Adrenal gland (tissue), 9 donors: ENCODE measurements at regions not wholly inside any gene's neighbourhood (a gene's known extent, or its start where the extent isn't known, plus 50 kb on each side); places are given as distances from the start of the nearest gene placed in this dataset.

ENCODE experiments used
- DNase-seq, 7 donors: peaks; one replicate each; pipeline ENCODE4 v3.0.0-alpha.2; 2019 to 2020
- H3K27ac ChIP-seq, 5 donors: fragments of 200-600 bp; sonication (generic) in 4 of 5; 1 replicate in 3 of 5; 2 replicates in 2 of 5; pipeline versions ENCODE4 v1.5.1 to v1.8.0; 2016 to 2020; ENCODE audit warnings: mild to moderate bottlenecking in 1 of 5
- H3K27me3 ChIP-seq: fragments of 200-600 bp; 2 replicates; pipeline ENCODE4 v1.8.0; 2021
- H3K36me3 ChIP-seq, 2 donors: fragments of 200-600 bp; replicated peaks in 1 of 2; 1 replicate in 1 of 2; 2 replicates in 1 of 2; pipeline versions ENCODE4 v1.5.1 to v1.8.0; 2018 to 2022
- H3K4me1 ChIP-seq, 2 donors: fragments of 200-600 bp; replicated peaks in 1 of 2; 1 replicate in 1 of 2; 2 replicates in 1 of 2; pipeline versions ENCODE4 v1.5.1 to v1.8.0; 2018 to 2021
- H3K4me3 ChIP-seq, 4 donors: fragments of 200-600 bp; sonication (generic) in 3 of 4; one replicate each; pipeline ENCODE4 v1.5.1; 2016 to 2018
- H3K9me3 ChIP-seq, 3 donors: fragments of 200-600 bp; sonication (generic) in 1 of 3; replicated peaks in 1 of 3; 1 replicate in 2 of 3; 2 replicates in 1 of 3; pipeline versions ENCODE4 v1.5.1 to v1.8.0; 2016 to 2021
- POLR2A ChIP-seq, 2 donors: fragments of 450-650 bp; IDR thresholded peaks; one replicate each; pipeline ENCODE4 v1.6.1; 2017; ENCODE audit warnings: antibody characterized with exemption in 2 of 2, mild to moderate bottlenecking in 2 of 2, moderate library complexity in 1 of 2
- WGBS, 4 donors: extraction: QIAGEN DNeasy Blood & Tissue Kit in 2 of 4; methylation state at CpG; one replicate each; pipeline versions ENCODE4 v1.1.5 to v1.1.7; 2013 to 2017; 5-methylcytosine and 5-hydroxymethylcytosine counted together
- intact Hi-C, 2 donors: fragments of 100-400 bp; cut with DNase I; formaldehyde crosslinking; loops; one replicate each; pipeline versions ENCODE4 v1.14.1 to v1.15.0; 2022 to 2023
- TF ChIP-seq, protein P1 (sequence below), 6 experiments: fragments of 450-650 bp in 4 of 6; fragments of 200-600 bp in 2 of 6; sonication (generic) in 1 of 6; IDR thresholded peaks; 1 replicate in 5 of 6; 2 replicates in 1 of 6; pipeline versions ENCODE4 v1.5.1 to v1.8.0; 2016 to 2021; ENCODE audit warnings: antibody characterized with exemption in 6 of 6, mild to moderate bottlenecking in 2 of 6, moderate library complexity in 1 of 6
- donor health status: healthy with polysubstance abuse.
- donor health status: Bipolar disorder and iron deficiency.
- donor health status: DM: yes; HTN: yes; CAD: no.
- donor health status: DM: no; HTN: no; CAD: no.
- donor health status: DM: no; HTN: no; CAD: no.

DNA sequence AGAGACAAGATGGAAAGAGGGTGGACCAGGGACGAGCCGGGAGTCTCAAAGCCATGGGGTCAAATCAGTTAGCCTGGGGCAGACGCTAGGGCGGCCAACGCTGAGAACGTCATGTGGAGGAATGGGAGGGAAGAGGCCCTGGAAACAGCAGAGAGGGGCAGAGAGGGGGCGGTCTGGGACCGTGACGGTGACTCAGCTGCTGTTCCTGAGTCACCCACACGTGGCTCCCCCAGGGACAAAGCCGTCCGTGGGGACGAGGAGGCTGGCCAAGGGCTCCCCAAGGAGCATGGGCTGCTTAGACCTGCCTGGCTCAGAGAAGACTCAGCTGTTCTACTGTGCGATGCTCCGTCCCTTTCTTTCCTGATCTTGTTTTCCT, 108.4 kb upstream of the LRPAP1 start:
- Histone ChIP-seq H3K4me3 (no peak overlapping the region), H3K4me1 (no peaks in the 10 kb centered on the region), H3K27ac (no peak overlapping the region), H3K27me3 (no peaks in the 10 kb centered on the region), H3K36me3 (no peaks in the 10 kb centered on the region), H3K9me3 (no peaks in the 10 kb centered on the region)
- TF ChIP-seq, protein P1, sequence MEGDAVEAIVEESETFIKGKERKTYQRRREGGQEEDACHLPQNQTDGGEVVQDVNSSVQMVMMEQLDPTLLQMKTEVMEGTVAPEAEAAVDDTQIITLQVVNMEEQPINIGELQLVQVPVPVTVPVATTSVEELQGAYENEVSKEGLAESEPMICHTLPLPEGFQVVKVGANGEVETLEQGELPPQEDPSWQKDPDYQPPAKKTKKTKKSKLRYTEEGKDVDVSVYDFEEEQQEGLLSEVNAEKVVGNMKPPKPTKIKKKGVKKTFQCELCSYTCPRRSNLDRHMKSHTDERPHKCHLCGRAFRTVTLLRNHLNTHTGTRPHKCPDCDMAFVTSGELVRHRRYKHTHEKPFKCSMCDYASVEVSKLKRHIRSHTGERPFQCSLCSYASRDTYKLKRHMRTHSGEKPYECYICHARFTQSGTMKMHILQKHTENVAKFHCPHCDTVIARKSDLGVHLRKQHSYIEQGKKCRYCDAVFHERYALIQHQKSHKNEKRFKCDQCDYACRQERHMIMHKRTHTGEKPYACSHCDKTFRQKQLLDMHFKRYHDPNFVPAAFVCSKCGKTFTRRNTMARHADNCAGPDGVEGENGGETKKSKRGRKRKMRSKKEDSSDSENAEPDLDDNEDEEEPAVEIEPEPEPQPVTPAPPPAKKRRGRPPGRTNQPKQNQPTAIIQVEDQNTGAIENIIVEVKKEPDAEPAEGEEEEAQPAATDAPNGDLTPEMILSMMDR (IDR thresholded peaks at IDR 0.05), result no peak
- no peak for TF ChIP-seq POLR2A (IDR thresholded peaks at IDR 0.05)
- intact Hi-C loops, result no loop called here
- DNase-seq, result peak in 5 of 7 donors; percentile 8 to 60 (median 32)
- WGBS, 4 donors, result 38 to 48% (median 45%) methylated on average over 14 to 15 of the region's 15 CpGs

DNA sequence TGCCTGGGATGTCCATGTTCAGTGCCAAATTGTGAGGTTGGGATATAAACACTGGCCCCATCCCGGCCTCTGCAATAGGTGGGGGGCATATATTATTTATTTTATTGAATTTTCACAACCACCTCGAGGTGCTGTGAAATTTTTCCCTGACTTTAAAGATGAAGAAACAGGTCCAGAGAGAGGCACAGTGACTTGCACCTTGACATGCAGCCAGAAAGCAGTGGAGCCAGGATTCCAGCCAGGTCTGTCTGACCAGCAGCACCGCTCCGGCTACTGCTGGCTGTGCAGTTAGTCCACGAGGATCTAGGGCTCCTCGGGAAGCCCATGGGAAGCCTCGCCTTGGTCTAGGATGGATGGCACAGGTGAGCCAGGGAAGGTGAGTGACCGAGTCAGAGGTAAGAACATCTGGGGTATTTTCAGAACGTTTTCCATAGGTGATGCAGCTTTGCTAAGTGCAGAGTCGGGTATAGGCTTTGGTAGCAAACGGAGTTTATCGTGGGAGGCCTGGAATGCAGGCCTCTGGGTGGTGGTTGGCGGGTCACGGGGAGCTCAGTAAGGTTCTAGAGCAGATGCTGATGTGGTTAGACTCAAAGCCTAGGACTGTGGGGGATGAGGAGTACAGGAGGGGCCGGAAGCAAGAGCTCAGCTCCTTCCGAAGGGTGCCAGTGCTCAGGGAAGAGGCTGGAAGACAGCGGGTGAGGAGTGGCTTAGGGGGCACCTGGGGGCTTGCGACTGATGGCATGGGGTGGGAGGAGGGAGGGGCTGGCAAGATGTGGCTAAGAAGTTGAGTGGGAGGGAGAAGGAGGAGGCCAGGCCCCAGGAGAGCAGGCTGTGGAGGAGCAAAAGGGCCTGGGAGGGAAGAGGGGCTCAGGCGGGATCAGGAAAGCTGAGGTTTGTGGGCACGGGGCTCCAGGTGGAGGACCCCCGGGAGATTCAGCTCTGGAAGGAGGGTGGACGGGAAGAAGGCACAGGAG, 107.7 kb upstream of the LRPAP1 start:
- 65 to 74% (median 70%) methylated on average over 21 to 22 of the region's 22 CpGs for WGBS, 4 donors
- H3K27me3 ChIP-seq, result no peaks in the 10 kb centered on the region

DNA sequence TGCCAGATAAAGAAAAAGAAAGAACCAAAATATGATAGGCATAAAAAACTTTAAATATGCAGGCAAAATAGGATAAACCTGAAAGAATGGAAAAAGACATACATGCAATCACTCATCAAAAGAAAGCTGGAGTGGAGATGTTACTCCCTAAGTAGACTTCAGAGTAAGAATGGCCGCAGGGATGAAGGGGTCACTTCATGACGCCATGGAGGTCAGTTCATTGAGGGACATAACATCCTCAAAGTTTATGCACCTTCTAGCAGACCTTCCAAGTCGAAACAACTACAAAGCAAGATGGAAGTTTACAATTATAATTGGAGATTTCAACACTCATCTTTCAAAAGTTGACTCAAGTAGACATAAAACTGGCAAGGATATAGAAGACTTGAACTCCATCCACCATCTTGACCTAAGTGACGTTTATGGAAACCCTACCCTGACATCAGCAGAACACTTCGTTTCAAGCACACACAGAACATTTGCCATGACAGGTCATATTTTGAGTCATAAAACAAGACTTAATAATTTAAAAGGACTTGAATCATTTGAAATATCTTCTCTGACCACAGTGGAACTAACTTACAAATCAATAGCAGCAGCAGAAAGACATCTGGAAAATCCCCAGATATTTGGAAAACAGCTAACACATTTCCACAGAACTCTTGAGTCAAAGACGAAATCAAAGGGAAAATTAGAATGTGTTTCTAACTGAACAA, 106.0 kb upstream of the LRPAP1 start:
- Histone ChIP-seq H3K4me3 (no peak overlapping the region), H3K4me1 (no peaks in the 10 kb centered on the region), H3K9me3 (no peaks in the 10 kb centered on the region), H3K36me3 (no peaks in the 10 kb centered on the region), H3K27ac (no peak overlapping the region), H3K27me3 (no peaks in the 10 kb centered on the region)
- intact Hi-C loops, result no loop called here
- TF ChIP-seq POLR2A (IDR thresholded peaks at IDR 0.05), result no peak
- TF ChIP-seq, protein P1 (IDR thresholded peaks at IDR 0.05), result no peak
- 61 to 65% (median 65%) methylated on average over 6 of the region's 6 CpGs for WGBS, 4 donors
- peak in 2 of 7 donors; percentile 43 to 62 for DNase-seq

More for the DNA sequence above, 107.7 kb upstream of the LRPAP1 start:
- DNase-seq, result peak in 1 of 7 donors; percentile 19
- Histone ChIP-seq H3K9me3 (no peaks in the 10 kb centered on the region), H3K4me1 (no peaks in the 10 kb centered on the region), H3K27ac (peak overlapping the region in 1 of 5 donors; percentile 76), H3K36me3 (no peaks in the 10 kb centered on the region), H3K4me3 (no peak overlapping the region)
- TF ChIP-seq, protein P1 (IDR thresholded peaks at IDR 0.05), result no peak
- no peak for TF ChIP-seq POLR2A (IDR thresholded peaks at IDR 0.05)
- intact Hi-C loops, result no loop called here

DNA sequence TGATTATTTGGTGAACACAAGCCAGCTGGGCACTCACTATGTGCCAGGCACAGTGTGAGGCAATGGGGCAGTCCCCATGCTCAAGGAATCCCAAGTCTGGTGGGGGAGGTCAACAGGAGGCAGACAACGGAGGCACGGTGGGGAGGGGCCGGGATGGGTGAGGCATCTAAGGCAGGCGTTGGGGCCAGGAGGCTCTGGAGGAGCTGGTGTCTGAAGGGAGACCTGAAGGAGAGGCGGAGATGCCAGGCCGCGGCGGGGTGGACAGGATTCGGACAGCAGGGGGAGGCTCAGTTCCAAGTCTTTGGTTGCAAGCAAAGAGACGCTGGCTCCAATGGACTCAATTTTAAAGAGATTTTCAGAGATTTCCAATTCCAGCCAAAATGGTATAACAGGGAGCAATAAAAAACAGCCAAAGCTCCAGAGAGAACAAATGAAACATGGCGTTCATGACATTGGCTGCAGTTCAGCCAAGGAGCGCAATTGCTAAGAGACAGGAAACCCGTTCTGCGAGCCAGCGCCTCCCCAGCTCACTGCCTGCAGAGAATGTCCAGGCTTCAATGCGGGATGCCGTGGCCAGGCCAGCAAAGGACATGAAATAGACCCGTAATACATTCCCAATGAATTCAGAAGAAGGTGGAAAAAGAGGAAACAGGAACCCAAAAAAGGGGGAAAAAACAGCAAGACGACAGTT, 105.2 kb upstream of the LRPAP1 start:
- H3K4me1 ChIP-seq, result no peaks in the 10 kb centered on the region
- 78 to 87% (median 81%) methylated on average over 19 of the region's 19 CpGs for WGBS, 4 donors
- no peaks in the 10 kb centered on the region for H3K27me3 ChIP-seq
- intact Hi-C loops, result no loop called here
- no peak for DNase-seq
- H3K36me3 ChIP-seq, result no peaks in the 10 kb centered on the region
- TF ChIP-seq POLR2A (IDR thresholded peaks at IDR 0.05), result no peak
- no peaks in the 10 kb centered on the region for H3K9me3 ChIP-seq
- H3K27ac ChIP-seq, result peak overlapping the region in 1 of 5 donors; percentile 68
- H3K4me3 ChIP-seq, result no peak overlapping the region
